ENCODE measurements at regions not wholly inside any gene's neighbourhood (a gene's known extent, or its start where the extent isn't known, plus 50 kb on each side); places are given as distances from the start of the nearest gene placed in this dataset.

GRCh38 chr5:73229271-73229670 lies 56.3 kb downstream of the TMEM174 start:
- TF ChIP-seq MAX (IDR thresholded peaks at IDR 0.05) (no peak), RAD21 (IDR thresholded peaks at IDR 0.05; ENCODE audit: low read depth) (no peak), CREB1 (IDR thresholded peaks at IDR 0.05; ENCODE audit: low read depth) (no peak), TAF1 (IDR thresholded peaks at IDR 0.05; ENCODE audit: low read depth) (no peak)

All from Ishikawa (cell line).